ENCODE measurements at regions not wholly inside any gene's neighbourhood (a gene's known extent, or its start where the extent isn't known, plus 50 kb on each side); places are given as distances from the start of the nearest gene placed in this dataset.

DNA sequence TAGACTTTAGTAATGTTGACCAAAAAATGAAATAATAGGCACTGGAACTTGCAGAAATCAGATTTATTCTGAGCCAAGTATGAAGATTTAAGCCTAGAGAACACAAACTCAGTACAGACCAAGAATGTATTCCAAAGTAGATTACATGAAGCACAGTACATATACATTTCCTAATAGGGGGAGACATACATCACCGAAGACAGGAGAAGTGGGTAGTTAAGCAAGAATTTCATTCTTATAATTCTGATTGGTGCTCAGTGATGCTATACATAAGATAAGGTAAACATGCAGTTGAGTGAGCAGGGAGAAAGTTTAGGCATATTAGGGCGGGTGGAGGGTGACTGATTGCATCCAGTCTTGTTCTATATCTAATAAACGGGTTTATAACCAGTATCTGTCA, 2218.8 kb downstream of the PCDH9 start:
- H3K4me1 ChIP-seq (ENCODE audit: insufficient read depth) = no peaks in the 10 kb centered on the region
- 47% methylated on average over 3 of the region's 3 CpGs for WGBS (ENCODE audit: low lambda C conversion rate, missing lambda C conversion rate)
- H3K9me2 ChIP-seq (replicated peaks; ENCODE audit: insufficient read depth) = no peaks in the 10 kb centered on the region
- H2AFZ ChIP-seq = no peak overlapping the region
- no peaks in the 10 kb centered on the region for H4K20me1 ChIP-seq (ENCODE audit: insufficient read depth, poor library complexity, severe bottlenecking)
- H3K4me2 ChIP-seq = no peak overlapping the region
- no peaks in the 10 kb centered on the region for H3K9me3 ChIP-seq (ENCODE audit: low read depth)
- no peaks in the 10 kb centered on the region for H3K27me3 ChIP-seq
- no peak for TF ChIP-seq EZH2 (IDR thresholded peaks at IDR 0.05; ENCODE audit: borderline replicate concordance)
- no peaks in the 10 kb centered on the region for H3K36me3 ChIP-seq (replicated peaks; ENCODE audit: insufficient read depth, low read depth)
- no peak overlapping the region for H3K27ac ChIP-seq
- H3K4me3 ChIP-seq = no peak overlapping the region
- no peaks in the 10 kb centered on the region for H3K79me2 ChIP-seq
- no peak for DNase-seq (ENCODE audit: low spot score)

GRCh38 chr13:64997438-64997837, 2232.7 kb downstream of the PCDH9 start:
- Histone ChIP-seq H3K27me3 (no peaks in the 10 kb centered on the region), H3K9me2 (replicated peaks; ENCODE audit: insufficient read depth) (no peaks in the 10 kb centered on the region), H3K36me3 (replicated peaks; ENCODE audit: insufficient read depth, low read depth) (no peaks in the 10 kb centered on the region), H2AFZ (no peak overlapping the region), H3K4me3 (no peak overlapping the region), H4K20me1 (ENCODE audit: insufficient read depth, poor library complexity, severe bottlenecking) (no peaks in the 10 kb centered on the region), H3K4me1 (ENCODE audit: insufficient read depth) (no peaks in the 10 kb centered on the region), H3K4me2 (no peak overlapping the region), H3K79me2 (no peaks in the 10 kb centered on the region), H3K9me3 (ENCODE audit: low read depth) (no peaks in the 10 kb centered on the region), H3K27ac (no peak overlapping the region)
- no peak for TF ChIP-seq EZH2phosphoT487 (IDR thresholded peaks at IDR 0.05; ENCODE audit: low read depth, severe bottlenecking, unreplicated experiment)
- TF ChIP-seq, protein P1, sequence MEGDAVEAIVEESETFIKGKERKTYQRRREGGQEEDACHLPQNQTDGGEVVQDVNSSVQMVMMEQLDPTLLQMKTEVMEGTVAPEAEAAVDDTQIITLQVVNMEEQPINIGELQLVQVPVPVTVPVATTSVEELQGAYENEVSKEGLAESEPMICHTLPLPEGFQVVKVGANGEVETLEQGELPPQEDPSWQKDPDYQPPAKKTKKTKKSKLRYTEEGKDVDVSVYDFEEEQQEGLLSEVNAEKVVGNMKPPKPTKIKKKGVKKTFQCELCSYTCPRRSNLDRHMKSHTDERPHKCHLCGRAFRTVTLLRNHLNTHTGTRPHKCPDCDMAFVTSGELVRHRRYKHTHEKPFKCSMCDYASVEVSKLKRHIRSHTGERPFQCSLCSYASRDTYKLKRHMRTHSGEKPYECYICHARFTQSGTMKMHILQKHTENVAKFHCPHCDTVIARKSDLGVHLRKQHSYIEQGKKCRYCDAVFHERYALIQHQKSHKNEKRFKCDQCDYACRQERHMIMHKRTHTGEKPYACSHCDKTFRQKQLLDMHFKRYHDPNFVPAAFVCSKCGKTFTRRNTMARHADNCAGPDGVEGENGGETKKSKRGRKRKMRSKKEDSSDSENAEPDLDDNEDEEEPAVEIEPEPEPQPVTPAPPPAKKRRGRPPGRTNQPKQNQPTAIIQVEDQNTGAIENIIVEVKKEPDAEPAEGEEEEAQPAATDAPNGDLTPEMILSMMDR (IDR thresholded peaks at IDR 0.05; ENCODE audit: poor library complexity) = no peak
- no peak for TF ChIP-seq EZH2 (IDR thresholded peaks at IDR 0.05; ENCODE audit: borderline replicate concordance)
- 87% methylated on average over 5 of the region's 5 CpGs for WGBS (ENCODE audit: low lambda C conversion rate, missing lambda C conversion rate)
- DNase-seq (ENCODE audit: low spot score) = no peak

- no peak overlapping the region for H3K27ac ChIP-seq
- no peaks in the 10 kb centered on the region for H3K27me3 ChIP-seq
- TF ChIP-seq, protein P1 (IDR thresholded peaks at IDR 0.05; ENCODE audit: poor library complexity) = no peak
- TF ChIP-seq EZH2phosphoT487 (IDR thresholded peaks at IDR 0.05; ENCODE audit: low read depth, severe bottlenecking, unreplicated experiment) = no peak
- TF ChIP-seq EZH2 (IDR thresholded peaks at IDR 0.05; ENCODE audit: borderline replicate concordance) = no peak
- H3K4me3 ChIP-seq = no peak overlapping the region
- no peaks in the 10 kb centered on the region for H3K9me3 ChIP-seq (ENCODE audit: low read depth)
- no peak for DNase-seq (ENCODE audit: low spot score)
- no peaks in the 10 kb centered on the region for H3K36me3 ChIP-seq (replicated peaks; ENCODE audit: insufficient read depth, low read depth)
- H3K4me1 ChIP-seq (ENCODE audit: insufficient read depth) = no peaks in the 10 kb centered on the region
- no peak overlapping the region for H2AFZ ChIP-seq
- H3K9me2 ChIP-seq (replicated peaks; ENCODE audit: insufficient read depth) = no peaks in the 10 kb centered on the region
- no peak overlapping the region for H3K4me2 ChIP-seq
- no peaks in the 10 kb centered on the region for H4K20me1 ChIP-seq (ENCODE audit: insufficient read depth, poor library complexity, severe bottlenecking)
- 70% methylated on average over 4 of the region's 4 CpGs for WGBS (ENCODE audit: low lambda C conversion rate, missing lambda C conversion rate)
- H3K79me2 ChIP-seq = no peaks in the 10 kb centered on the region
These were observed 2236.5 kb downstream of the PCDH9 start for GRCh38 chr13:64993514-64994164.

DNA sequence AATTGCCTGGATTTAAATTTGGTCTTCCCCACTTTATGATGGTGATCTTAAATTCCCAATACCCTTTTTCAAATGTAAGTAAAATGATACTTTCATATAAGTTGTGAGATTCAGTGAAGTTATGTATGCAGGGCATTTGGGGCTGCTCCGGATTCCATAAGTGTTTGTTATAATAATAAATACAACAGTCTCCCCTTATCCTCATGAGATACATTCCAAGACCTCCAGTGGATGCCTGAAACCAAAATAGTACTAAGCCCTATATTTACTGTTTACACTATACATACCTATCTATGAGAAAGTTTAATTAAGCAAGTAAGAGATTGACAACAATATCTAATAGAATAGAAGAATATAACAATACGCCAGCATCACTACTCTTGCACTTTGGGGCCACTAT, 2237.8 kb downstream of the PCDH9 start:
- Histone ChIP-seq H3K27ac (no peak overlapping the region), H3K4me3 (no peak overlapping the region), H3K79me2 (no peaks in the 10 kb centered on the region), H2AFZ (no peak overlapping the region), H3K9me3 (ENCODE audit: low read depth) (no peaks in the 10 kb centered on the region), H3K36me3 (replicated peaks; ENCODE audit: insufficient read depth, low read depth) (no peaks in the 10 kb centered on the region), H4K20me1 (ENCODE audit: insufficient read depth, poor library complexity, severe bottlenecking) (no peaks in the 10 kb centered on the region), H3K9me2 (replicated peaks; ENCODE audit: insufficient read depth) (no peaks in the 10 kb centered on the region), H3K4me2 (no peak overlapping the region), H3K4me1 (ENCODE audit: insufficient read depth) (no peaks in the 10 kb centered on the region), H3K27me3 (no peaks in the 10 kb centered on the region)
- 48% methylated on average over 2 of the region's 2 CpGs for WGBS (ENCODE audit: low lambda C conversion rate, missing lambda C conversion rate)
- no peak for DNase-seq (ENCODE audit: low spot score)
- TF ChIP-seq, protein P1 (IDR thresholded peaks at IDR 0.05; ENCODE audit: poor library complexity) = no peak
- TF ChIP-seq EZH2phosphoT487 (IDR thresholded peaks at IDR 0.05; ENCODE audit: low read depth, severe bottlenecking, unreplicated experiment) = no peak
- TF ChIP-seq EZH2 (IDR thresholded peaks at IDR 0.05; ENCODE audit: borderline replicate concordance) = no peak

Data from hepatocyte (in vitro differentiated cells).